Urothelium cell line (cell line): ENCODE measurements at regions not wholly inside any gene's neighbourhood (a gene's known extent, or its start where the extent isn't known, plus 50 kb on each side); places are given as distances from the start of the nearest gene placed in this dataset.

Source experiments
- DNase-seq: peaks from one replicate; pipeline ENCODE4 v3.0.0; 2011; ENCODE audit warnings: low spot score, mixed read lengths
- FAIRE-seq: peaks from 2 replicates; lab custom pipeline; 2011; peaks lifted over from hg19 to GRCh38; lab: Jason Lieb, UNC

DNA sequence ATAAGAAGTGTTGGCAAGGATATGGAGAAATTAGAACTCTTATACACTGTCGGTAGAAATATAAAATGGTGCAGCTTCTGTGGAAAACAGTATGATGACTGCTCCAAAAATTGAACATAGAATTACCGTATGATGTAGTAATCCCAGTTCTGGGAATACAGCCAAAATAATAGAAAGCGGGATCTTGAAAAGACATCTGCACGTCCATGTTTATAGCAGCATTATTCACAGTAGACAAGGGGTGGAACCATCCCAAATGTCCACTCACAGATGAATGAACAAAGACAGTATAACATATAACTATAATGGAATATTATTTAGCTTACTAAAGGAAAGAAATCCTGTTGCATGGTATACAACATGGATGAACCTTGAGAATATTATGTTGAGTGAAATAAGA lies 257.7 kb downstream of the TDRD15 start:
- FAIRE-seq (no peak), DNase-seq (no peak)

DNA sequence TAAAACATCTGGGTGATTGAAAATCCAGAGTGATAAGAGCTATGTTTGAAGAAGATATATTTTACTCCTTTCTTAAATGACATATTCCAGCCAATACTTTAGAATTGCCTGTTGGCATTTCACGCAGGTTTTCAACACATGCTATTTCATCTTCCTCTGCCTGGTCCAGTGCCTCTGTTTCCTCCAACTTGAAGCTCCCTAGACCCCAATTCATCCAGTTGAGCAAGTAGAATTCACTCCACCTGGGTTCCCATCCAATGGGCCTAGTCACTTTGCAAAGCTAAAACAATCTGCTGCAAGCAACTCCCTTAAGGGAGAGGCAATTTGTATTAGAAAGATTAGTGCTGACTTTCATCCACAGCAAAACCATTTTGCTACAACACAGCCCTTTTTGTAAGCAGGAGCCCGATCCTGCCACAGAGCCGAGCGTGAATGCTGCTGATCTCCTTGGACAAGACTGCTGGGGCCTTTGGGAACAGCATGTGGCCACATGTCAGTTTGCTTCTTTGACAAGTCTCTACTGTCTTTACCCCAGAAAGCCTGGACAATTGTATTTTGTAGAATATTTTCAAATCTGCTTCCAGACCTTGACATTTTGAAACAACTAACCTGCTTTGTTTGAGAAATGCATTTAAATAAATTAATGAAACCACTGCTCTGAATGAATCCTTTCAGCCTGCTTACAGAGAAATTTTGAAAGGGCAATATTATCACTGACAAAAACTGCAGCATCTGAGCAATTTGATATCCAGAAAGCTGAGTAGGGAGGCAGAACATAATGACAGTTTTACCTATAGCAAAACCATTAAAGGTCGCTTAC lies 259.1 kb downstream of the TDRD15 start:
- DNase-seq (no peak), FAIRE-seq (no peak)

DNA sequence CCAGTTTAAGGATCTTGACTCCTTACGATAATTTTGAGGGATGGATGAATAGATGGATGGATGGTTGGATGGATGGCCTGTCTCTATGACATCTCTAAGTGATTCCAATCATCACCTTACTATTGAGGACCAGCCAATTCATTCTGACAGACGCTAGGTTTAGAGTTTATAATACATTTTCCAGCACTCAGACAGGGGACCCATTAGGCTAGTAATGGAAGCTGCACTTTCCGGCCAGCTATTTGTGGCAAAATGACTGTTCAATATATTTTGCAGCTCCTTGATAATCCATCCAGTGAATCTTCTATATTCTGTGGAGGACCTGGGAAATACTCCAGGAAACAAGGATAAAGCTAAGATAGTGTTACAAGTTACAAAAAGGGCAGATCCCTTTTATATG lies 262.9 kb downstream of the TDRD15 start:
- no peak for FAIRE-seq
- DNase-seq: no peak

DNA sequence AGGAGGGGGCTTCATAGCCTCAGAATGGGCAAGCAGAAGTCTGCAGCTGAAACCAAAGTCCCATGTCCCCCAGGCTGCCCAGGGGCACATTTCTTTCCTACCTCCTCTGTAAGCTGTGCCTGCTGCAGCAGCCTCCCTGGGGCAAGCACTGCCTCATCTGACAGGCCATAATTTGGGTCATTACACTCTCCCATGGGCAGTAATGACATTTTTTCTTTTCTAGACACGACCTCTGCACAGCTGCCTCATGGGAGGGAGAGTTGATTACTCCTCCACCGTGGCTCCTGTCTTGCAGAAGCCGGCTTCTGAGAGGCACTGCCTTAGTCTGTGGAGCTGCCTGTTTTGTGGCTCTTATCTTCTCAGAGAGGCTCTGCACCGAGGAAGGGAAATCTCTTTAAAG lies 268.9 kb downstream of the TDRD15 start:
- DNase-seq: no peak
- no peak for FAIRE-seq

DNA sequence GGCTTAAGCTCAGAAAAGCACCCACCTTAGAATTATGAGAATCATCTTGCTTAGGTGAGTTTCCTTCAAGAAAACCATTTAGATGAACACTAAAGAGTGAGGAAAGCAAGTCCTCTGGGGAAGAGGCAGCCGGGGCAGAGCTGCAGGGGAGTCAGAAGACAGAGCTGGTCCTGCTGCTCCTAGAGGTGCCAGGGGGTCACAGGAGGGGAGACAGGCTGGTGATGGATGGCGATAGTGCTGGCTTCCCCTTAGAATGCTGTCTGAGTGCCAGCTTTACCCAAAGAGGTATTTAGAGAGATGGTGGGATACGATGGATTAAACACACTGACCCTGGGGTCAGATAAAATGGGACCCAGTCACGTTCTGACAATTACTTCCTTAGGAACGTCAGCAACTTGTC lies 269.4 kb downstream of the TDRD15 start:
- no peak for DNase-seq
- FAIRE-seq: no peak

DNA sequence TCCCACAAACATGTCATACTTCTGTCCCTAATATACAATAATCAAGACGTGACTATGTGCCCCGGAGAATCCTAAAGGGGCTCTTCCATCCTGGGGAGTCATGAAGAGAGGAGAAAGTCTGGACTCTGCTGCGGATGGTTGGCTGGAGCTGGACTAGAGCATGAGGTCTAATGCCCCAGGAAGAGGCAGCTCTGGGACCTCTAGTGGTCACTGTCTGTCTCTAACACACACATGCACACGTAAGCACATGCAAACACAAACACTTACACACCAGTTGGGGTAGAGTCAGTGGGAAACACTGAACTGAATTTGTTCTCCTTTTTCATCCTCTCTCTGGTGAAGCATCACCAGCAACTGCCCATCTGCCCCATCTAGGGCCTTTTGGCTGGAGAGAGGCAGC lies 271.6 kb downstream of the TDRD15 start:
- DNase-seq: peak; percentile 25
- no peak for FAIRE-seq

DNA sequence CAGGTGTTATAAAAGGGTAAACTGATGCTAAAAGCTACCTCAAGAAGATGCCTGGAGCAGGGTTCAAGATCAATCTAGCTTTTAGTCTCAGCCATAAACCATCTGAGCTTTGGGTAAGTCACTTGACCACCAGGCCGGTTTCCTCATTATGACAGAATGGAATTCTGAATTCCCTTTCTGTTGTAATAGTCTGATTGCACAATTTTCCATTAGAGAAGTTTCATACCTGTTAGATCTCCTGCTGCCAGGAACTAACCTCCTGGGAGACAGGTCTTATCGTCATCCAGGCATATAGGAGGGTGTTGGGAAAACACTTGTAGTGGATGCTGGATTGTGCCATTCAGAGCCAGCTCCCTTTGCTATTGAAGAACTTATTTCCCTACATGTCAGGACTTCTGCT lies 272.5 kb downstream of the TDRD15 start:
- FAIRE-seq: no peak
- DNase-seq: no peak

DNA sequence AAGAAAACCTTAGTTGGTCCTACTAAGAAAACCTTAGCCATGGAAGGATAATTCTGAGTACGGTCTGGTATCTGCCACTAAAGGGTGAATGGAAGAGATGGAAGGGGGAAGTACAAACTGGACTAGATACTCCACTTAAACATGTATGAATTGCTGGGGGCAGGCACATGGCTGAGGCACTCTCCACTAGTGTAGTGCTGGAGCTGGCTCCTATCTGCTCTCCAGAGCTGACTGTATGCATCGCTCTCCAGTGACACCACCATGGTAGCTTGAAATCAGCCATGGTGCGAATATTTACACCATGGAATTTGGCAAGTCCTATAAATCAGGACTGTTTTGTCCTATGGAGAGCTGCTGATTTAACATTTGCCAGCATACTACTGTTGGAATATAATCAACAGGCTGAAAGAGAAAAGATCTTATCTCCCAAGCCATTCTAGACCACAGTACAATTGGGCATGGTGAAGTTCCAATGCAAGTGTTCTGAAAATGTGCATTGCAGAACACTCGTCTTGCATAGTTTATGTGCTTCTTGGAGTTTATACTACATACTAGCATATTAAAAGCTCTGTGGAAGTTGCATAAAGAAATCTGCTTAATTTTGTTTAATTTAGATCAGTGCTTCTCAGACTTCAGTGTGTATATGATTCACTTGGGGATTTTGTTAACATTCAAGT lies 277.4 kb downstream of the TDRD15 start:
- FAIRE-seq: no peak

DNA sequence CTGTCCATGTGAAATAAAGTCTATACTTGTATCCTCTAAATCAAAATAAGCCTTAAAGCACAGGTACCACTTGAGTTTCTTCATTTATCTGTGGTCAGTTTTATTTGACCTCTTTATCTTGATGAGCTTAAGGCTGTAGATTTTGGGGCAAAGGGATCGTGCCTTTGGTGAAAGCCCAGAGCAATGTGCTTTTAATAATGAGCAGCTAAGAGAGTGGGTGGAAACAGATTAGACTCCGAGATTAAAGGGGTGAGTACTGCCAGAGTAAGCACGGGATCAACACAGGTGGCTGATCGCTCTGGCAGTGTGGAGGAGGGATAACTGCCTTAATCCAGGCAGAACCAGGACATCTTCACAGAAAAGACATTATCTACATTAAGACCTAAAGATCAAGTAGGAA lies 280.4 kb downstream of the TDRD15 start:
- no peak for FAIRE-seq

More for the DNA sequence above, 277.4 kb downstream of the TDRD15 start:
- DNase-seq: no peak

DNA sequence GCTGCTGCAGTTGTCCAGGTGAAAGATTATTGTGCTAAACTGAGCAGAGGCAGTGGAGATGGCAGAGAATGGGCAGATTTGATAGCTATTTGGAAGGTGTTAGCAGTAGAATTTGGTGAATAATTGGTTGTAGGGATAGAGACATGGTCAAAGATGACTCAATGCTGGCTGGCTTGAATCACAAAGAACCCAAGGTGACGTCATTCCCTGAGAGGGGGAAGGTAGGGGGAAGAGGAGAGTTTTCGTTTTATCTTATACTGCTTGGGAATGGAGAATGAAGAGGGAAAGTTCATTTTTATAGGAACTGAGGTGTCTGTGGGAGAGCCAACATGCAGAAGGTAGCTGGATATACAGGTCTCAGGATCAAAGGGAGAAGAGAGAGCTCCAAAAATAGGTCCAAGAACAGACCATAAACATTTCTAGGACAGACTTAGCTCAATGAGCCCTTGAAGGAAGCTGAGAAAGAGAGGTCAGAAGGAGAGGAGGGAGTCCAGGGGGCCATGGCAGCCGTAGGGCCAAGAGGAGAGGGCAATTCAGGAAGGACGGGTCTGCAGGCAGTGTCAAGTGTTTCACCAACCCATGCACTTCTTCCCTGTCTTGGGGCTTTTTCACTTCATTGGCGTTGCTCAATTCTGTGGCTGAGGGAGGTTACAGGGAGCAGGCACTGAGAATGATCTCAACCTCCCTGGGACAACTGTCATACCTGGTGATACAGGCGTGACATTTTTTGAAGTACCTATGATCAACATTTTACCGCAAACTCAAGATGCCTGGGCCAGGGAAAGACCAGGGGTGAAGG lies 281.3 kb downstream of the TDRD15 start:
- FAIRE-seq (peak; percentile 56), DNase-seq (peak; percentile 60)

More for the DNA sequence above, 280.4 kb downstream of the TDRD15 start:
- no peak for DNase-seq

DNA sequence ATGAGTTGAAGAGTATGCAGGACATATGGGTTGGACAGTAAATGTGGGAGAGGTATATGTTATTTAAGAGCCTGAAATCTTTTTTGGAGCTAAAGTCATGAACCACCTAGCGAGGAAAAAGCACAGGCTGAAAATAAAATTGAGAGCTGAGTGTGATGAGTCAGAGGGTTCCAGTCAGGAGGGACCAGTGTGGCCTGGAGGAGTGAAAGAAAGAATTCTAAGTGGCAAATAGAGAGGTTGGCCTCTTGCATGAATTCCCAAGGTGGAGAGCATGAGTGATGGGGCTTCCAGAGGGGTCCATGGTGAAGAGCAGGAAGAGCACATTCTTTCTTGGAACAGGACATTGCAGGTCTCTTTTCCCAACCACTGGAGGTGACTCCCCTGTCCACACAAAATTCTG lies 282.6 kb downstream of the TDRD15 start:
- DNase-seq (no peak), FAIRE-seq (no peak)

DNA sequence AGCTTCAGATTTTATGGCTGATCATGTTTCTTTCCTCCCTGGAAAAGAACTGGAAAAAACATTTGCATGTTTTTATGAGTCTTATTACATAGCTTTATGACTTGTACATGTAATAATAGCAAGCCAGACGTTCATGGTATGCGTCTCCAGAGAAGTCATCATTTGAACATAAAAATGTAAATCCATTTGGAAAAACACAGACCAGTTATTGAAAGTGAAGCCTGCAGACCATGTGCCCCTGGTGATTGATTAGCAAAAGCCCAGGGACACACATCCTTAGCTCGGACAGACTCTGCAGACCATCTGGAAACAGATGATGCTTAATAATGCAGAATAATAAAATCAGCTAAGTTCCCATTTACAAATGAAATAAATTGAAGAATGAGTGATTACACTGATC lies 283.1 kb downstream of the TDRD15 start:
- FAIRE-seq: no peak
- no peak for DNase-seq

DNA sequence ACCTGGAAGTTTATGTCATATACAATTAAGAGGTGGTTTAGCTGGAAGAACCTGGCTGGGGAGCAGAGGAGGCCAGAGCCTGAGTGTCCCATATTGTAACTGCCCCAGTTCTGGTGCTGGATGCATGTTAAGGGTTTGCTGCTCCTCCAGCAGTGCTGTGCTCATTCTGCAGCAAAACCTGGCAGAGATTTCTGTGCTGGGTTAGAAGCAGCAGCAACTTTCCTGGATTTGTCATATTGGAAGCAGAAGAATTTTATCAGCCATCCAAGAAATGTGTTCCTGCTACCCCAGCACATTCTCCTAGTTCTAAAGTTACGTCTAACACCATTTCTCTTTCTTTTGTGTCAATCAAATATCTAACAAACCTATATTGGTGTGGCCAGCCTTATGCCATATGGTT lies 284.1 kb downstream of the TDRD15 start:
- DNase-seq: no peak
- FAIRE-seq: no peak

DNA sequence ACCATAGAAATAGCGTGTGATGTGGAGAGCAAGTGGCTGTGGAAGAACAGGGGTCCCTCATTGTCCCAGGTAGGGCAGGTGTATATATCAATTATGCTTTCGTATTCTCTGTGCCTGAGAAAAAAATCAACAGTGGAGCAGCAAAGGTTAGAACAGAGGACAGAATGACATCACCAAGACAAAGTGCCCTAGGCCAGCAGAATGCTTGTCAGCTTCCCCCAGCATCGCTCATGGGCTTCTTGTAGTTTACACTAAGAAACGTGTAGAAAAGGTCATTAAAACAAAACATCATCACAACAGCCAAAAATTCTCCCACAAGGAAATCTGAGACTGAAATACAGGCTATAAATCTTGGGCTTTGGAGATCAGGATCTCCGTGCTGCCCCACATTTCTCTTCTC lies 288.0 kb downstream of the TDRD15 start:
- no peak for DNase-seq
- no peak for FAIRE-seq

DNA sequence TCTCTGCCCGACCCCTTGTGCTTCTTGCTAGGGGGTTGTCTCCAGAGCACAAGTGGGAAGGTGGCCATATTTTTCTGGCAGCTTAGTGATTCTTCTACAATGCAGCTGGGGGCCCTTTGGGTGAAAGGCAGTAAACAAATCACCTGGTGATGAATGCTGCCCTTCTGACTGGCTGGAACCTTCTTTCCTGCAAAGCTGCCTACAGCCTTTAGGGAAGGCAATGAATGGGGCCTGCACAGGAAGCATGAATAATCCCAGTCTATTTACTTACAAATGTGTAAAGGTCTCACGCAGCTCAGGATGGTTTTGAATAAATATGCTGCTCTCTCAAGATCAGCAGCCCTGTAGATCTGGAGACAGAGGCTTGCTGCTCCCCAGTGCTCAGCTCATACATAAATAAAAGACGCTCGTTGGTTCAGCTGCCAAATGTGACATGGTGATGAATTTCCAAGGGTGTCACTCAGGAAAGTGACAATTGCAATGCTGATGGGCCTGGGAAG lies 289.2 kb downstream of the TDRD15 start:
- FAIRE-seq (no peak), DNase-seq (no peak)

DNA sequence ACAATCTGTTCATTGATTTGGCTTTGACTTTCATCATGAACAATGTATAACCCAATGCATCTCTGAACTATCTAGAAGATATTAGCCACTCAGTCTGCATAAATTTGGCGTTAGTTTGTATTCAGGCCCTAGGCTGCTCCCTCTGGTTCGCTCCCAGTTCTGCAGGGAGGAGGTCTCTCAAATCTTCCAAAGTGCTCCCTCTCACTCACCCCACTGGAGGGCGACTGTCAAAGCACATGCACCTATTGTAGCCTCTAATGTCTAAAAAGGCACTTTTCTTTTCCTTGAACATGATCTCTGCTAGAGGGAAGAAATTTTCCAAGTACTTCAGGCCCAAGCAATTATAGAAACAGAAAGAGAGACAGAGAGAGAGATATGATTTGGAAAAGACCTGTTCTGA lies 291.5 kb downstream of the TDRD15 start:
- FAIRE-seq: no peak
- DNase-seq: no peak

DNA sequence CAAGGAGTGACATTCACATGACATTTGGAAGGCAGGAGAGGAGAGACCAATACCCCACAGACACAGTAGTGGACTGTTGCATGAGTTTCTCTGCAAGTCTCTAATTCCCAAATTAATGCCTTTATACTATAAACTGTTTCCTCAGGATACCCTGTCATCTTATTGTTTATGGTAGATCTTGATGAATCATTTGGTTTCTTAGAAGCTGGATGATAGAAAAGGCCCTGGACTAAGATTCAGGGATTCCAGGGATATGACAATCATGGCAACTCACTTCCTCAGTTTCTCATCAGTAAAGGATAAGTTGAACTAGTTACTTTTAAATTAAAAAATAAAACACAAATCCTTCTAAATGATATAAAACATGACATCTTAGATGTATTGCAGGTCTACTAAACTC lies 292.5 kb downstream of the TDRD15 start:
- DNase-seq (no peak), FAIRE-seq (no peak)

DNA sequence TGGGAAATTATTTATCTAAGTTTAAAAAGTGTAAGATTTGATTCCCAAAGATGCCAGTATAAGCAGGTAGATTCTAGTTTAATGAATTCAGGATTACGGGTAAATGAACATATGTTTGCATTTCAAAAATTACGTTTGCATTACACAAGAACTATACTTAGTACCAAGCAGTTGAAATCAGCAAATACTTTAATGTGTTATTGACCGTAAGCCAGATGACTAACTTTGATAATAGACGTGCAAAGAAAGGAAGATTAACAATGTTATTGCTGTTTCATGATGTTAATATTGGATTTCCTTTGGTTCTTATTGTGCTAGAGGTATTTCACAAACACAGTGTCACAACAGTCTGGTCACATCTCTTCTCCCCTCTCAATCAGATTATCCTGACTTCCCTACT lies 294.7 kb downstream of the TDRD15 start:
- DNase-seq (no peak), FAIRE-seq (no peak)

DNA sequence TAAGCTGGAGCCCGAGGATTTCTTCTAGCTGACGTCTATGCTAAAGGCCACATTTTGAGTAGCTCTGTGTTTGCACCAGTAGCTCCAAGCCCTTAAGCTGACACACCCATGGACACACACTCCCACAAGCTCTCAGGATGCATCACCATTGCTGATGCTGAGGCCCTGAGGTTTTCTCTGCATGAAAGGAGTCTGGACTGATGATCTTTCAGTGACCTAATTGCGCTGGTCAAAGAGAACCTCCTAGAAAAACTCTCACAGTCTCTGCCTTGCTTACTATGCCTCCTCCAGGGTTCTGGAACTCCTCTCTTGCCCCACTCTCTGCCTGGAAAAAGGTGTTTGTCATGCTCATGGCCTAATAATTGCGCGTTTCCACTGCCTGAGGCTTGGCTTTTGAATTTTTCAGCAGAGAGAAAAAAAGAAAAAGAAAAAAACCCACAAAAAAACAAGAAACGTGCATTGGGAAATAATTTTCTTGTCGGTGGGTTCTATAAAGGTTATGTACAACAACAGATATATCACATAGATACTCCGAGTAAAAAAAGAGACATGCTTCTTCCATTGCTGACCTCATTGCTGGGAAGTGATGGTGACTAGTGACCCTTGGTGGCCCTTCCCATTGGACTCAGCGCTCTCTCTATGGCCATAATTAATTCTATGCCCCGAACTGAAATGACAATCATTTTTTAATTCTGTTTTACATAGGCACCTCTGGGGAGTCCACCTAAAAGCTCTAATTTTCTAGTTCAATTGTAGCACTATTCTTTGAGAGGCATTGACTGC lies 297.0 kb downstream of the TDRD15 start:
- FAIRE-seq: no peak
- DNase-seq: no peak

DNA sequence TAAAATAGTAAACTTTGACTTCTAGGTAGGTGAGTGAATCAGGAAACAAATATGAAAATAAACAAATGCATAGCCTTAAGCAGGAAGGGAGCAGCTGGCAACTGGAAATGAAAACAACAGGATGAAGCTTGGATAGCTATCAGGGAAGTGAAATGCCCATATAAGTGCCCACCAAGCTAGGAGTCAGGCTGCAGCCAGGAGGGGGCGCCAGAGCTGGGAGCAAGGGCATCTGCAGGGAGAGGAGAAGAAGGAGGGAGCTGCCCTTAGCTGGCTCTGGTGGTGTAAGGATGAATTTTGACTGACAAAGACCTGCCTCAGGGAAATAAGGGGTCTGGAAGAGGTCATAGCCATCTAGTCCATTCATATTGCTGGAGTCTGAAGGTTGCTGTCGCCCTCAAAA lies 298.3 kb downstream of the TDRD15 start:
- no peak for FAIRE-seq
- peak; percentile 40 for DNase-seq
